ENCODE measurements at regions not wholly inside any gene's neighbourhood (a gene's known extent, or its start where the extent isn't known, plus 50 kb on each side); places are given as distances from the start of the nearest gene placed in this dataset.

DNA sequence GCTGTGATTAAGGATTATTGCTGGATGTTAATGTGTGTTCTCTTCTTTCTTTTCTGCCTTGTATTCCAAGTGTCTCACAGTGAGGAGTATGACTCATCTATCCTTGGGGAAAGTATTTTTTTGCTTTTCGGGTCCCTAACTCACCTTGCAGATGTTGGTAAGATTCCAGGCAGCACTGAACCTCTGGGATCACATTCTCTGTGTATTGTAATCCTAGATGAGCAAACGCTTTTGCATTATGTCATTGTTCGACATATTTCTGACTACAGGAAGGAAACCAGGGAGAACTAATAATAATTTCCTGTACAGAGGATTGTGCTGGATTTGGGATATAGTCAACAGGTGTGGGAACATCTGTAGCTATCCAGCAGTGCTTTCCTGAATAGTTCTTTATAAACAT is 246.1 kb upstream of the TUT7 start:
- intact Hi-C loops (cut with DNase I; ENCODE audit: low total_unique reads) = no loop called here
- no peak overlapping the region for H3K4me3 ChIP-seq (ENCODE audit: low read depth, poor library complexity, severe bottlenecking)
- WGBS, 2 donors = 9 to 16% methylated on average over 3 of the region's 3 CpGs
- TF ChIP-seq, protein P1, sequence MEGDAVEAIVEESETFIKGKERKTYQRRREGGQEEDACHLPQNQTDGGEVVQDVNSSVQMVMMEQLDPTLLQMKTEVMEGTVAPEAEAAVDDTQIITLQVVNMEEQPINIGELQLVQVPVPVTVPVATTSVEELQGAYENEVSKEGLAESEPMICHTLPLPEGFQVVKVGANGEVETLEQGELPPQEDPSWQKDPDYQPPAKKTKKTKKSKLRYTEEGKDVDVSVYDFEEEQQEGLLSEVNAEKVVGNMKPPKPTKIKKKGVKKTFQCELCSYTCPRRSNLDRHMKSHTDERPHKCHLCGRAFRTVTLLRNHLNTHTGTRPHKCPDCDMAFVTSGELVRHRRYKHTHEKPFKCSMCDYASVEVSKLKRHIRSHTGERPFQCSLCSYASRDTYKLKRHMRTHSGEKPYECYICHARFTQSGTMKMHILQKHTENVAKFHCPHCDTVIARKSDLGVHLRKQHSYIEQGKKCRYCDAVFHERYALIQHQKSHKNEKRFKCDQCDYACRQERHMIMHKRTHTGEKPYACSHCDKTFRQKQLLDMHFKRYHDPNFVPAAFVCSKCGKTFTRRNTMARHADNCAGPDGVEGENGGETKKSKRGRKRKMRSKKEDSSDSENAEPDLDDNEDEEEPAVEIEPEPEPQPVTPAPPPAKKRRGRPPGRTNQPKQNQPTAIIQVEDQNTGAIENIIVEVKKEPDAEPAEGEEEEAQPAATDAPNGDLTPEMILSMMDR (IDR thresholded peaks at IDR 0.05) = no peak
- no peak for TF ChIP-seq POLR2A (IDR thresholded peaks at IDR 0.05)
- no peak for DNase-seq (ENCODE audit: low spot score in 2 of 2)

DNA sequence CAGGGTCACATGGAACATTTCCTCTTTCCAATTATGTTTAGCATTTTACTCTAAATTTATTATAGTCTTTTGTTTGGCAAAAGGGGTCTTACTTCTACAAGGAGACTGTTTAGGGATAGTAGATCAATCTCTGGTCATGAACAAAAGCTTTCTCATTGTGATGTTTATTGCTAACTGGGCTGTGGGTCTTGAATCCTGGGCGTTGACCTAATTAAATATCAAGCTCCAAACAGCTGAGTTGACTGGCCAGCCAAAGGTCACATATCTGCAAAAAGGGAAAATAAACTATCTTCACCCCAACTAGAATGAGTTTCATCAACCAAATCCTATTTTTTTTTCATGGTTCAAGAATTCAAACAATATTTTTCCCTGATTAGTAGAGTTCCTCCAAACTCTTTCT is 245.4 kb upstream of the TUT7 start:
- WGBS, 2 donors = 42 to 59% methylated on average over 1 of the region's 1 CpG
- intact Hi-C loops (cut with DNase I; ENCODE audit: low total_unique reads) = no loop called here
- no peak for DNase-seq (ENCODE audit: low spot score in 2 of 2)
- no peak overlapping the region for H3K4me3 ChIP-seq (ENCODE audit: low read depth, poor library complexity, severe bottlenecking)
- TF ChIP-seq, protein P1 (IDR thresholded peaks at IDR 0.05) = no peak
- TF ChIP-seq POLR2A (IDR thresholded peaks at IDR 0.05) = no peak

DNA sequence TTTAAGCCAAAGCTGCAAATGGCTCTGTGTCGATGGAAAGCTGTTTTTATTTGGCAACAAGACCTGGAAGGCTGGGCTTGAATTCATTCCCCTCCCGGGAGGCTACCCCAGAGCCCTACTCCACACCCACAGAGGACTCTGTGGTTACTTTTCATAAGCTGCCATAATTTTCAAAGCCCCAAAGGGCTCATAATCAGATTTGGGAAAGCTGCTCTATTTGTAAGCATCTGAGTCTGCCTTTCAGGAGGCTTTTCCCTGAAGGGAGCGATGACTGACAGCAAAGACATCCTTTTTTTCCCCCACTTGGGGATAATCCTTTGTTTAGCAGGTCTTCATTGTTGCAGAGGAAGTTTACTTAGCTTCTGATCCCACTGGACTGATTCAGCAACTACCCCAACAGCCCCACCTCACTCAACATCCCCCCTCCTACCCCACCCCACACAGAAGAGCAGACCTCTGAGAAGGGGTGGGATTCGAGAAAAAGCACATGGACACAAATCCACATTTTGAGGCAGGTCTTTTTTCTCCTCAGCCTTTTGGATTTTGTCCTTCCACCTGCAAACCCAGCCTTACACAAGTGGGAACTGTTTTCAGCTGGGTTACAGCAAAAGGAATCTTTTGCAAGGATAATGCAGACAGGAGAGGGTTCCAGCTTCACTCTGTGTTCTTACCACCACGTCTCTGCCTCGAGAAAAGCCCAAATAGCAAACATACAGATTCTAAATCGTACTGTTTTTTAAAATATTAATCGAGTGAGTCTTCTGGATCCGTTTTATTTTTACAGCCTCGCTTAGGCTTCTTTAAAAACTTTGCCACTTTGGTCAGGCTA is 244.4 kb upstream of the TUT7 start:
- DNase-seq (ENCODE audit: low spot score in 2 of 2) = no peak
- no peak overlapping the region for H3K4me3 ChIP-seq (ENCODE audit: low read depth, poor library complexity, severe bottlenecking)
- WGBS, 2 donors = 47 to 50% methylated on average over 10 of the region's 10 CpGs
- intact Hi-C loops (cut with DNase I; ENCODE audit: low total_unique reads) = no loop called here
- TF ChIP-seq, protein P1 (IDR thresholded peaks at IDR 0.05) = no peak
- TF ChIP-seq POLR2A (IDR thresholded peaks at IDR 0.05) = no peak

DNA sequence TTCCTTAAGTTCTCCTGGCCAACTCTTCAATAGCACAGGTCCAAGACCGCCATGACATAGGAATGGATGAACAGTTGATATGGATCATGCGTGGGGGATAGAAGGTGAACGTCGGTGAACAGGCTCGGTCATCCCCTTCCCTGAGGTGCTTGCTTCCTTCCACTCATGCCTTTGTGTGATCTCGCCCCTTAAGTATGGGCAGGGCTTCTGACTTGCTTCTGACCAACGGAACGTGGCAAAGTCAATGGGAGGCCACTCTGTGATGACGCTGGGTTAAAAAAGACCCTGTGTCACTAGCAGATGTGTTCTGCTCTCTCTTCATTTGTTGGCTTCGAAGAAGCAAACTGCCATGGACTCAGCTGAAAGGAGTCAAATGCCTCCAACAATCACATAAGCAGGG is 240.5 kb upstream of the TUT7 start:
- no peak for DNase-seq (ENCODE audit: low spot score in 2 of 2)
- TF ChIP-seq POLR2A (IDR thresholded peaks at IDR 0.05) = no peak
- no peak overlapping the region for H3K4me3 ChIP-seq (ENCODE audit: low read depth, poor library complexity, severe bottlenecking)
- 86 to 98% methylated on average over 10 of the region's 10 CpGs for WGBS, 2 donors
- intact Hi-C loops (cut with DNase I; ENCODE audit: low total_unique reads) = no loop called here

DNA sequence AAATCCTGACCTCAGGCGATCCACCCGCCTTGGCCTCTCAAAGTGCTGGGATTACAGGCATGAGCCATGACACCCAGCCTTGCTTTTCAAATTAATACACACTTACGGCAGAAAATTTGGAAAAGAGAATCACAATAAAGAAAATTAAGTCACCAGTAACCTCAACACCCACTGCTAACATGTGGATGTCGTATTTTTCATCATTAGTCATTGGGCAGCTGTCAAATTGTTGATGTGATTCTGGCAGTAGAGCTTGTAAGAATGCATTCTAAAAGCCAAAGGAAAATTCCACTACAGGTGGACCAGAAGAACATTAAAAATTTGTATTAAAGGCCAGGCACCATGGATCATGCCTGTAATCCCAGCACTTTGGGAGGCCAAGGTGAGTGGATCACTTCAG is 237.3 kb upstream of the TUT7 start:
- intact Hi-C loops (cut with DNase I; ENCODE audit: low total_unique reads) = no loop called here
- TF ChIP-seq POLR2A (IDR thresholded peaks at IDR 0.05) = no peak
- TF ChIP-seq, protein P1 (IDR thresholded peaks at IDR 0.05) = no peak
- WGBS, 2 donors = 53 to 69% methylated on average over 4 of the region's 4 CpGs
- DNase-seq (ENCODE audit: low spot score in 2 of 2) = no peak
- H3K4me3 ChIP-seq (ENCODE audit: low read depth, poor library complexity, severe bottlenecking) = no peak overlapping the region

DNA sequence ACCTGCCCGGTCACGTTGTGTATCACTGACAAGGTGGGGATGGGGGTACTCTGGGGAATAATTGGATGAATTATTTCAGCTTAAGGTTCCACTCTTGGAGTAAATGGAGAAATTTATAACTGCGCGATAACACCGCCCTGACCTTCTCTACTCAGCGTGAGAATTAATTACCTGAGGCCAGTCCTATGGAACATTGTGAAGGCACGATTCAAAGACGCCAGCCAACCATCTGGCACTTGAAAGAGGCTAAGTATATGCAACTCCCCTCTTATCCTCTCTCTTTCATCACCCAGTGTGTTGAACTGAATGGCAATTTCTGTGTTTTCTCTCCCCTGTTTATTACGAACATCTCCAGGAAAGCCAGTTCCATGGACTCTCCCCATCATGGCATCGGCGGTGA is 235.5 kb upstream of the TUT7 start:
- intact Hi-C loops (cut with DNase I; ENCODE audit: low total_unique reads) = no loop called here
- WGBS, 2 donors = 93 to 95% methylated on average over 11 of the region's 11 CpGs
- H3K4me3 ChIP-seq (ENCODE audit: low read depth, poor library complexity, severe bottlenecking) = no peak overlapping the region
- TF ChIP-seq POLR2A (IDR thresholded peaks at IDR 0.05) = no peak
- TF ChIP-seq, protein P1 (IDR thresholded peaks at IDR 0.05) = no peak
- DNase-seq (ENCODE audit: low spot score in 2 of 2) = no peak
